GM12878 (cell line): ENCODE measurements at regions not wholly inside any gene's neighbourhood (a gene's known extent, or its start where the extent isn't known, plus 50 kb on each side); places are given as distances from the start of the nearest gene placed in this dataset.
A peak's percentile ranks its signal among the peaks of the same experiment; 100 is the strongest.

Experiments used
- ATAC-seq: fragments of 200-7000 bp; cut with Tn5 transposase; 3 replicates; pipeline ENCODE4 v1.9.1; 2020; ENCODE audit warnings: mild to moderate bottlenecking, moderate library complexity
- BruUV-seq: library from RNA; stranded (reverse); fragments of 400-500 nt; replicated peaks from 2 replicates; lab custom pipeline; 2021; lab: Mats Ljungman, UMichigan
- CTCF ChIA-PET: fragments of 300-600 bp; sonication (Branson Sonifier 250); formaldehyde crosslinking; extraction: SDS; loops from one replicate; lab custom pipeline; 2021; ENCODE audit warnings: inconsistent platforms; lab: Yijun Ruan, JAX
- POLR2A ChIA-PET: fragments of 350-600 bp; formaldehyde crosslinking; extraction: SDS; loops from one replicate; lab custom pipeline; 2021; ENCODE audit warnings: inconsistent platforms; lab: Charles Lee
- RAD21 ChIA-PET: fragments of 300-600 bp; sonication (Branson Sonifier 250); formaldehyde crosslinking; loops from one replicate; lab custom pipeline; 2023; ENCODE audit warnings: antibody characterized with exemption; ENCODE audit not compliant: unreplicated experiment; lab: Charles Lee
- SMC1A ChIA-PET: fragments of 300-600 bp; sonication (Branson Sonifier 250); formaldehyde crosslinking; loops from one replicate; lab custom pipeline; 2023; ENCODE audit not compliant: unreplicated experiment, uncharacterized antibody; lab: Charles Lee
- DNase-seq: peaks from one replicate; pipeline ENCODE4 v3.0.0-alpha.2; 2011; ENCODE audit warnings: low read depth, low spot score
- FAIRE-seq: peaks from 3 replicates; lab custom pipeline; 2011; peaks lifted over from hg19 to GRCh38; lab: Jason Lieb, UNC
- H2AFZ ChIP-seq: 2 replicates; pipeline ENCODE4 v1.6.0; 2011; ENCODE audit warnings: low read depth, low read length, control low read depth; ENCODE audit not compliant: control insufficient read depth
- H3K27ac ChIP-seq: 2 replicates; pipeline ENCODE4 v1.5.1; 2011; ENCODE audit warnings: control low read depth; ENCODE audit not compliant: control insufficient read depth, insufficient read depth
- H3K27me3 ChIP-seq, 2 experiments: replicated peaks in 1 of 2; 2 replicates each; pipeline versions ENCODE4 v1.6.0 to v1.6.1; 2011; ENCODE audit warnings: low read length in 1 of 2; ENCODE audit not compliant: control insufficient read depth in 2 of 2, insufficient read depth in 2 of 2
- H3K36me3 ChIP-seq, 2 experiments: 2 replicates each; pipeline ENCODE4 v1.5.1; 2011; ENCODE audit warnings: low read length in 1 of 2; ENCODE audit not compliant: control insufficient read depth in 2 of 2, insufficient read depth in 2 of 2
- H3K4me1 ChIP-seq: 2 replicates; pipeline ENCODE4 v1.6.1; 2011; ENCODE audit warnings: mild to moderate bottlenecking, low read length, moderate library complexity, mixed read lengths; ENCODE audit not compliant: control insufficient read depth, insufficient read depth
- H3K4me2 ChIP-seq: 2 replicates; pipeline ENCODE4 v1.6.0; 2011; ENCODE audit warnings: control low read depth; ENCODE audit not compliant: control insufficient read depth, insufficient read depth
- H3K4me3 ChIP-seq: fragments of 200-600 bp; sonication (generic); 2 replicates; pipeline ENCODE4 v1.5.1; 2016
- H3K79me2 ChIP-seq: 2 replicates; pipeline ENCODE4 v1.6.0; 2011; ENCODE audit warnings: low read length; ENCODE audit not compliant: control insufficient read depth, insufficient read depth
- H3K9ac ChIP-seq: 2 replicates; pipeline ENCODE4 v1.8.0; 2011; ENCODE audit warnings: low read length, control low read depth, mixed read lengths; ENCODE audit not compliant: control insufficient read depth, insufficient read depth
- H3K9me3 ChIP-seq: replicated peaks from 3 replicates; pipeline ENCODE4 v1.5.1; 2011; ENCODE audit warnings: mild to moderate bottlenecking, low read length; ENCODE audit not compliant: control insufficient read depth, insufficient read depth
- H4K20me1 ChIP-seq: 2 replicates; pipeline ENCODE4 v1.6.0; 2011; ENCODE audit not compliant: control insufficient read depth, insufficient read depth
- EZH2 ChIP-seq: IDR thresholded peaks from 2 replicates; pipeline ENCODE4 v1.6.1; 2012; ENCODE audit warnings: low read depth, mild to moderate bottlenecking, control low read depth, inconsistent platforms, low read length, borderline replicate concordance; ENCODE audit not compliant: control insufficient read depth
- FOXK2 ChIP-seq: fragments of 450-650 bp; IDR thresholded peaks from 2 replicates; pipeline ENCODE4 v1.6.1; 2017; ENCODE audit warnings: mild to moderate bottlenecking, moderate library complexity
- IRF4 ChIP-seq: IDR thresholded peaks from 2 replicates; pipeline ENCODE4 v1.6.1; 2011; ENCODE audit warnings: low read depth, low read length
- NRF1 ChIP-seq: conservative IDR thresholded peaks from 2 replicates; pipeline ENCODE4 v1.6.1; 2011; ENCODE audit warnings: mild to moderate bottlenecking, low read depth, low read length, improper control_type of control experiment
- PML ChIP-seq: IDR thresholded peaks from 2 replicates; pipeline ENCODE4 v1.6.1; 2012; ENCODE audit warnings: low read length, inconsistent platforms
- POU2F2 ChIP-seq: IDR thresholded peaks from 3 replicates; pipeline ENCODE4 v1.6.1; 2011; ENCODE audit warnings: low read depth, mild to moderate bottlenecking, low read length, borderline replicate concordance
- SIN3A ChIP-seq: IDR thresholded peaks from 2 replicates; pipeline ENCODE4 v1.6.1; 2012; ENCODE audit warnings: low read depth, low read length, improper control_type of control experiment
- SMC3 ChIP-seq: IDR thresholded peaks from 2 replicates; pipeline ENCODE4 v1.6.1; 2011; ENCODE audit warnings: low read length, improper control_type of control experiment, borderline replicate concordance
- TCF3 ChIP-seq: IDR thresholded peaks from 2 replicates; pipeline ENCODE4 v1.6.1; 2012; ENCODE audit warnings: low read depth, mild to moderate bottlenecking, low read length, borderline replicate concordance; ENCODE audit not compliant: insufficient read depth
- WGBS: methylation state at CpG from one replicate; pipeline ENCODE4 v1.1.6; 2016; ENCODE audit warnings: low lambda C conversion rate; ENCODE audit not compliant: insufficient replicate concordance, insufficient coverage; ENCODE audit errors: missing lambda C conversion rate; 5-methylcytosine and 5-hydroxymethylcytosine counted together
- in situ Hi-C: fragments of 300-500 bp; cut with MboI; formaldehyde crosslinking; loops from 9 replicates; pipeline ENCODE4 v1.14.3; 2018; ENCODE audit warnings: mixed read lengths
- intact Hi-C: fragments of 100-400 bp; cut with micrococcal nuclease; formaldehyde crosslinking; loops from one replicate; pipeline ENCODE4 v1.14.2; 2022; ENCODE audit not compliant: unreplicated experiment
- TF ChIP-seq, protein P1 (sequence below): IDR thresholded peaks from 2 replicates; pipeline ENCODE4 v1.6.1; 2012; ENCODE audit warnings: improper control_type of control experiment, low read depth, low read length; ENCODE audit not compliant: insufficient replicate concordance
- TF ChIP-seq, protein P2 (sequence below): fragments of 450-650 bp; IDR thresholded peaks from 2 replicates; pipeline ENCODE4 v1.6.1; 2018; ENCODE audit warnings: borderline replicate concordance, mild to moderate bottlenecking; ENCODE audit not compliant: partially characterized antibody
- TF ChIP-seq, protein P3 (sequence below): fragments of 450-650 bp; IDR thresholded peaks from 2 replicates; pipeline ENCODE4 v1.6.1; 2017; ENCODE audit warnings: low read depth, mild to moderate bottlenecking, moderate library complexity

DNA sequence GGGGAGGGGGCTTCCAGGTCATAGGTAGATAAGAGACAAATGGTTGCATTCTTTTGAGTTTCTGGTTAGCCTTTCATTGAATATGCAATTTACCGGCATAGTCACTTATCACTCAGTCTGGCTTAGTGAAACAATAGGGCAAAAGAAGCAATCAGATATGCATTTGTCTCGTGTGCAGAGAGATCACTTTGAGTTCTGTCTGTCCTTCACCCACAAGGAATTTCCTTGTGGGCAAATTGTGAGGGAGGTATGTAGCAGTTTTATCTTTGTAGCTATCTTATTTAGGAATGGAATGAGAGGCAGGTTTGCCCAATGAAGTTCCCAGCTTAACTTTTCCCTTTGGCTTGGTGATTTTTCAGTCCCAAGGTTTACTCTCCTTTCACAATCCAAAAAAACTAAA is 116.1 kb downstream of the TUSC1 start (continued):
- TF ChIP-seq, protein P1, sequence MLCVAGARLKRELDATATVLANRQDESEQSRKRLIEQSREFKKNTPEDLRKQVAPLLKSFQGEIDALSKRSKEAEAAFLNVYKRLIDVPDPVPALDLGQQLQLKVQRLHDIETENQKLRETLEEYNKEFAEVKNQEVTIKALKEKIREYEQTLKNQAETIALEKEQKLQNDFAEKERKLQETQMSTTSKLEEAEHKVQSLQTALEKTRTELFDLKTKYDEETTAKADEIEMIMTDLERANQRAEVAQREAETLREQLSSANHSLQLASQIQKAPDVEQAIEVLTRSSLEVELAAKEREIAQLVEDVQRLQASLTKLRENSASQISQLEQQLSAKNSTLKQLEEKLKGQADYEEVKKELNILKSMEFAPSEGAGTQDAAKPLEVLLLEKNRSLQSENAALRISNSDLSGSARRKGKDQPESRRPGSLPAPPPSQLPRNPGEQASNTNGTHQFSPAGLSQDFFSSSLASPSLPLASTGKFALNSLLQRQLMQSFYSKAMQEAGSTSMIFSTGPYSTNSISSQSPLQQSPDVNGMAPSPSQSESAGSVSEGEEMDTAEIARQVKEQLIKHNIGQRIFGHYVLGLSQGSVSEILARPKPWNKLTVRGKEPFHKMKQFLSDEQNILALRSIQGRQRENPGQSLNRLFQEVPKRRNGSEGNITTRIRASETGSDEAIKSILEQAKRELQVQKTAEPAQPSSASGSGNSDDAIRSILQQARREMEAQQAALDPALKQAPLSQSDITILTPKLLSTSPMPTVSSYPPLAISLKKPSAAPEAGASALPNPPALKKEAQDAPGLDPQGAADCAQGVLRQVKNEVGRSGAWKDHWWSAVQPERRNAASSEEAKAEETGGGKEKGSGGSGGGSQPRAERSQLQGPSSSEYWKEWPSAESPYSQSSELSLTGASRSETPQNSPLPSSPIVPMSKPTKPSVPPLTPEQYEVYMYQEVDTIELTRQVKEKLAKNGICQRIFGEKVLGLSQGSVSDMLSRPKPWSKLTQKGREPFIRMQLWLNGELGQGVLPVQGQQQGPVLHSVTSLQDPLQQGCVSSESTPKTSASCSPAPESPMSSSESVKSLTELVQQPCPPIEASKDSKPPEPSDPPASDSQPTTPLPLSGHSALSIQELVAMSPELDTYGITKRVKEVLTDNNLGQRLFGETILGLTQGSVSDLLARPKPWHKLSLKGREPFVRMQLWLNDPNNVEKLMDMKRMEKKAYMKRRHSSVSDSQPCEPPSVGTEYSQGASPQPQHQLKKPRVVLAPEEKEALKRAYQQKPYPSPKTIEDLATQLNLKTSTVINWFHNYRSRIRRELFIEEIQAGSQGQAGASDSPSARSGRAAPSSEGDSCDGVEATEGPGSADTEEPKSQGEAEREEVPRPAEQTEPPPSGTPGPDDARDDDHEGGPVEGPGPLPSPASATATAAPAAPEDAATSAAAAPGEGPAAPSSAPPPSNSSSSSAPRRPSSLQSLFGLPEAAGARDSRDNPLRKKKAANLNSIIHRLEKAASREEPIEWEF, result no peak
- TF ChIP-seq EZH2 (no peak), PML (no peak), FOXK2 (no peak), NRF1 (no peak)

DNA sequence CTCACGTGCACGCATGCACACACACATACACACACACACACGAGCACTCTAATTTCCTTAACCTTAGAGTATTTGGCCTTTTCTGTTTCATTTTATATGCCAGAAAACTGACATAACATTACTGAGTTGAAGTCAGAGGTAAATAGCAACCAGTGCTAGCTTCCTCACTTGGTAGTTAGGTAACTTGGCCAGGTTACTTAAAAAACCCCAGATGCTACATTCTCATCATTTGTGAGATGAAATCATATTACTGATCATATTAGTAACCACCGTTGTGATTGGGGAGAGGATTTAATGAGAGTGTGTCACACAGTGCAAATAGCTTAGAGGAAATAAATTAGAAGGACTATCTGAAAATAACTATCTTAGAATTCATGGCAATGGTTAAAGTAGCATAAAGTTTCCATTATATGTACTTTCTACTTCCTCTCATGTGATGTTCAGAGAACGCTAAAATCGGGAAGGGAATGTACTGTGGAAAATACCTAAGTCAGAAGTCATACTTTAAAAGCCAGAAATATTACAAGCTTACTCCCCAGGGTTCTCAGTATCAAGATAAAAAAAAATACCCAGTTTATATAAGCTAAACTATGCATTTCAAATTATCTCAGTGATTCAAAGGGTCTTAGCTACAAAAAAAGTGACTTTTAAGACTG is 120.5 kb downstream of the TUSC1 start:
- ATAC-seq (peak; percentile 24), DNase-seq (no peak), FAIRE-seq (no peak)
- in situ Hi-C loops (no loop called here), intact Hi-C loops (no loop called here)
- H3K9ac ChIP-seq, result no peak overlapping the region
- WGBS, result under 1% methylated on average over 6 of the region's 6 CpGs
- H3K36me3 ChIP-seq, result no peaks in the 10 kb centered on the region
- no peaks in the 10 kb centered on the region for H3K9me3 ChIP-seq
- CTCF ChIA-PET, result interaction anchor here (1.2 to 1.6 kb wide), 2 partner anchors 20 to 23 kb away, joined by 3 to 5 read pairs; no protein-coding TSS in a partner anchor
- H3K79me2 ChIP-seq, result no peaks in the 10 kb centered on the region
- no peaks in the 10 kb centered on the region for H3K27me3 ChIP-seq
- H3K4me3 ChIP-seq, result no peak overlapping the region
- H3K4me1 ChIP-seq, result no peaks in the 10 kb centered on the region
- TF ChIP-seq, protein P2, sequence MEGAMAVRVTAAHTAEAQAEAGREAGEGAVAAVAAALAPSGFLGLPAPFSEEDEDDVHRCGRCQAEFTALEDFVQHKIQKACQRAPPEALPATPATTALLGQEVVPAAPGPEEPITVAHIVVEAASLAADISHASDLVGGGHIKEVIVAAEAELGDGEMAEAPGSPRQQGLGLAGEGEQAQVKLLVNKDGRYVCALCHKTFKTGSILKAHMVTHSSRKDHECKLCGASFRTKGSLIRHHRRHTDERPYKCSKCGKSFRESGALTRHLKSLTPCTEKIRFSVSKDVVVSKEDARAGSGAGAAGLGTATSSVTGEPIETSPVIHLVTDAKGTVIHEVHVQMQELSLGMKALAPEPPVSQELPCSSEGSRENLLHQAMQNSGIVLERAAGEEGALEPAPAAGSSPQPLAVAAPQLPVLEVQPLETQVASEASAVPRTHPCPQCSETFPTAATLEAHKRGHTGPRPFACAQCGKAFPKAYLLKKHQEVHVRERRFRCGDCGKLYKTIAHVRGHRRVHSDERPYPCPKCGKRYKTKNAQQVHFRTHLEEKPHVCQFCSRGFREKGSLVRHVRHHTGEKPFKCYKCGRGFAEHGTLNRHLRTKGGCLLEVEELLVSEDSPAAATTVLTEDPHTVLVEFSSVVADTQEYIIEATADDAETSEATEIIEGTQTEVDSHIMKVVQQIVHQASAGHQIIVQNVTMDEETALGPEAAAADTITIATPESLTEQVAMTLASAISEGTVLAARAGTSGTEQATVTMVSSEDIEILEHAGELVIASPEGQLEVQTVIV, result no peak
- no peak for TF ChIP-seq TCF3
- no peak for TF ChIP-seq POU2F2
- TF ChIP-seq, protein P3, sequence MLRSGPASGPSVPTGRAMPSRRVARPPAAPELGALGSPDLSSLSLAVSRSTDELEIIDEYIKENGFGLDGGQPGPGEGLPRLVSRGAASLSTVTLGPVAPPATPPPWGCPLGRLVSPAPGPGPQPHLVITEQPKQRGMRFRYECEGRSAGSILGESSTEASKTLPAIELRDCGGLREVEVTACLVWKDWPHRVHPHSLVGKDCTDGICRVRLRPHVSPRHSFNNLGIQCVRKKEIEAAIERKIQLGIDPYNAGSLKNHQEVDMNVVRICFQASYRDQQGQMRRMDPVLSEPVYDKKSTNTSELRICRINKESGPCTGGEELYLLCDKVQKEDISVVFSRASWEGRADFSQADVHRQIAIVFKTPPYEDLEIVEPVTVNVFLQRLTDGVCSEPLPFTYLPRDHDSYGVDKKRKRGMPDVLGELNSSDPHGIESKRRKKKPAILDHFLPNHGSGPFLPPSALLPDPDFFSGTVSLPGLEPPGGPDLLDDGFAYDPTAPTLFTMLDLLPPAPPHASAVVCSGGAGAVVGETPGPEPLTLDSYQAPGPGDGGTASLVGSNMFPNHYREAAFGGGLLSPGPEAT, result 0 out of 2 replicates have a peak, but pooled peaks have one; percentile 28
- TF ChIP-seq IRF4, result no peak
- no peak for TF ChIP-seq SIN3A
- TF ChIP-seq SMC3, result no peak
- SMC1A ChIA-PET, result interaction anchor here (0.7 to 1.9 kb wide), 7 partner anchors 9 to 51 kb away, joined by 3 to 8 read pairs (median 5); no protein-coding TSS in a partner anchor
- RAD21 ChIA-PET, result interaction anchor here (0.6 to 1.4 kb wide), 6 partner anchors 8 to 101 kb away, joined by 3 to 5 read pairs (median 4); no protein-coding TSS in a partner anchor
- H2AFZ ChIP-seq, result no peak overlapping the region
- BruUV-seq, result no TSS peak
- no peaks in the 10 kb centered on the region for H4K20me1 ChIP-seq
- H3K4me2 ChIP-seq, result no peak overlapping the region
- H3K27ac ChIP-seq, result no peak overlapping the region
- POLR2A ChIA-PET, result interaction anchor here (0.5 to 1.2 kb wide), 2 partner anchors 18 to 51 kb away, joined by 4 to 8 read pairs; no protein-coding TSS in a partner anchor
